ENCODE measurements at regions not wholly inside any gene's neighbourhood (a gene's known extent, or its start where the extent isn't known, plus 50 kb on each side); places are given as distances from the start of the nearest gene placed in this dataset.

- Histone ChIP-seq H3K9ac (ENCODE audit: control insufficient read depth, insufficient read depth, low read length) (no peak overlapping the region), H2AFZ (ENCODE audit: control insufficient read depth, low read depth, low read length) (peak overlapping the region; percentile 45), H3K79me2 (ENCODE audit: control insufficient read depth, insufficient read depth, low read length) (no peaks in the 10 kb centered on the region), H3K36me3 (ENCODE audit: control insufficient read depth in 2 of 2, insufficient read depth in 2 of 2, low read length in 1 of 2) (no peaks in the 10 kb centered on the region), H3K4me2 (ENCODE audit: control insufficient read depth, insufficient read depth) (no peak overlapping the region), H3K27me3 (replicated peaks in 1 of 2; ENCODE audit: control insufficient read depth in 2 of 2, insufficient read depth in 2 of 2, low read length in 1 of 2) (no peaks in the 10 kb centered on the region), H3K9me3 (replicated peaks; ENCODE audit: control insufficient read depth, insufficient read depth, low read length) (no peaks in the 10 kb centered on the region; the same call in 1 of the 3 replicates), H3K4me1 (ENCODE audit: control insufficient read depth, insufficient read depth, low read length) (peaks cover 15% of the 10 kb centered on the region), H3K4me3 (no peak overlapping the region), H4K20me1 (ENCODE audit: control insufficient read depth, insufficient read depth) (no peaks in the 10 kb centered on the region), H3K27ac (ENCODE audit: control insufficient read depth, insufficient read depth) (no peak overlapping the region)
- ChIA-PET SMC1A (ENCODE audit: uncharacterized antibody, unreplicated experiment) (interaction anchor here (1.0 to 2.0 kb wide), 7 partner anchors 13 to 156 kb away, joined by 3 to 7 read pairs (median 4); partner anchors contain the start of gene RBPJ), POLR2A (interaction anchor here (0.6 kb wide), 1 partner anchor 92 kb away, joined by 3 read pairs; no protein-coding TSS in a partner anchor), CTCF (interaction anchor here (0.7 to 3.1 kb wide), 5 partner anchors 9 to 114 kb away, joined by 3 to 11 read pairs (median 4); no protein-coding TSS in a partner anchor), RAD21 (ENCODE audit: unreplicated experiment) (interaction anchor here (1.1 to 1.8 kb wide), 4 partner anchors 20 to 147 kb away, joined by 3 to 9 read pairs (median 4); no protein-coding TSS in a partner anchor)
- no TSS peak for BruUV-seq (replicated peaks)
- intact Hi-C loops (cut with micrococcal nuclease; ENCODE audit: unreplicated experiment) = no loop called here
- ATAC-seq = no peak
- FAIRE-seq = no peak
- WGBS (ENCODE audit: insufficient coverage, insufficient replicate concordance, low lambda C conversion rate, missing lambda C conversion rate) = 77% methylated on average over 7 of the region's 7 CpGs
- no peak for DNase-seq (ENCODE audit: low read depth, low spot score)
- in situ Hi-C loops (cut with MboI) = no loop called here
- TF ChIP-seq CHD4 (IDR thresholded peaks at IDR 0.05) (no peak), KAT2A (conservative IDR thresholded peaks at IDR 0.05; ENCODE audit: control insufficient read depth, low read depth, low read length) (no peak), SMAD1 (IDR thresholded peaks at IDR 0.05; ENCODE audit: low read depth, partially characterized antibody) (no peak), POLR2AphosphoS2 (IDR thresholded peaks at IDR 0.05; ENCODE audit: low read depth, low read length) (no peak)
- TF ChIP-seq, protein P1, sequence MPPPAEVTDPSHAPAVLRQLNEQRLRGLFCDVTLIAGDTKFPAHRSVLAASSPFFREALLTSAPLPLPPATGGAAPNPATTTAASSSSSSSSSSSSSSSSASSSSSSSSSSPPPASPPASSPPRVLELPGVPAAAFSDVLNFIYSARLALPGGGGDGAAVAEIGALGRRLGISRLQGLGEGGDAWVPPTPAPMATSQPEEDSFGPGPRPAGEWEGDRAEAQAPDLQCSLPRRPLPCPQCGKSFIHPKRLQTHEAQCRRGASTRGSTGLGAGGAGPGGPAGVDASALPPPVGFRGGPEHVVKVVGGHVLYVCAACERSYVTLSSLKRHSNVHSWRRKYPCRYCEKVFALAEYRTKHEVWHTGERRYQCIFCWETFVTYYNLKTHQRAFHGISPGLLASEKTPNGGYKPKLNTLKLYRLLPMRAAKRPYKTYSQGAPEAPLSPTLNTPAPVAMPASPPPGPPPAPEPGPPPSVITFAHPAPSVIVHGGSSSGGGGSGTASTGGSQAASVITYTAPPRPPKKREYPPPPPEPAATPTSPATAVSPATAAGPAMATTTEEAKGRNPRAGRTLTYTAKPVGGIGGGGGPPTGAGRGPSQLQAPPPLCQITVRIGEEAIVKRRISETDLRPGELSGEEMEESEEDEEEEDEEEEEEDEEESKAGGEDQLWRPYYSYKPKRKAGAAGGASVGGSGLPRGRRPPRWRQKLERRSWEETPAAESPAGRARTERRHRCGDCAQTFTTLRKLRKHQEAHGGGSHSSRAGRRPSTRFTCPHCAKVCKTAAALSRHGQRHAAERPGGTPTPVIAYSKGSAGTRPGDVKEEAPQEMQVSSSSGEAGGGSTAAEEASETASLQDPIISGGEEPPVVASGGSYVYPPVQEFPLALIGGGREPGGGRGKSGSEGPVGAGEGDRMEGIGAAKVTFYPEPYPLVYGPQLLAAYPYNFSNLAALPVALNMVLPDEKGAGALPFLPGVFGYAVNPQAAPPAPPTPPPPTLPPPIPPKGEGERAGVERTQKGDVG (CRISPR knock-in tag; IDR thresholded peaks at IDR 0.05) = no peak
- TF ChIP-seq, protein P2, sequence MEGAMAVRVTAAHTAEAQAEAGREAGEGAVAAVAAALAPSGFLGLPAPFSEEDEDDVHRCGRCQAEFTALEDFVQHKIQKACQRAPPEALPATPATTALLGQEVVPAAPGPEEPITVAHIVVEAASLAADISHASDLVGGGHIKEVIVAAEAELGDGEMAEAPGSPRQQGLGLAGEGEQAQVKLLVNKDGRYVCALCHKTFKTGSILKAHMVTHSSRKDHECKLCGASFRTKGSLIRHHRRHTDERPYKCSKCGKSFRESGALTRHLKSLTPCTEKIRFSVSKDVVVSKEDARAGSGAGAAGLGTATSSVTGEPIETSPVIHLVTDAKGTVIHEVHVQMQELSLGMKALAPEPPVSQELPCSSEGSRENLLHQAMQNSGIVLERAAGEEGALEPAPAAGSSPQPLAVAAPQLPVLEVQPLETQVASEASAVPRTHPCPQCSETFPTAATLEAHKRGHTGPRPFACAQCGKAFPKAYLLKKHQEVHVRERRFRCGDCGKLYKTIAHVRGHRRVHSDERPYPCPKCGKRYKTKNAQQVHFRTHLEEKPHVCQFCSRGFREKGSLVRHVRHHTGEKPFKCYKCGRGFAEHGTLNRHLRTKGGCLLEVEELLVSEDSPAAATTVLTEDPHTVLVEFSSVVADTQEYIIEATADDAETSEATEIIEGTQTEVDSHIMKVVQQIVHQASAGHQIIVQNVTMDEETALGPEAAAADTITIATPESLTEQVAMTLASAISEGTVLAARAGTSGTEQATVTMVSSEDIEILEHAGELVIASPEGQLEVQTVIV (IDR thresholded peaks at IDR 0.05; ENCODE audit: borderline replicate concordance, partially characterized antibody) = no peak
- TF ChIP-seq, protein P3, sequence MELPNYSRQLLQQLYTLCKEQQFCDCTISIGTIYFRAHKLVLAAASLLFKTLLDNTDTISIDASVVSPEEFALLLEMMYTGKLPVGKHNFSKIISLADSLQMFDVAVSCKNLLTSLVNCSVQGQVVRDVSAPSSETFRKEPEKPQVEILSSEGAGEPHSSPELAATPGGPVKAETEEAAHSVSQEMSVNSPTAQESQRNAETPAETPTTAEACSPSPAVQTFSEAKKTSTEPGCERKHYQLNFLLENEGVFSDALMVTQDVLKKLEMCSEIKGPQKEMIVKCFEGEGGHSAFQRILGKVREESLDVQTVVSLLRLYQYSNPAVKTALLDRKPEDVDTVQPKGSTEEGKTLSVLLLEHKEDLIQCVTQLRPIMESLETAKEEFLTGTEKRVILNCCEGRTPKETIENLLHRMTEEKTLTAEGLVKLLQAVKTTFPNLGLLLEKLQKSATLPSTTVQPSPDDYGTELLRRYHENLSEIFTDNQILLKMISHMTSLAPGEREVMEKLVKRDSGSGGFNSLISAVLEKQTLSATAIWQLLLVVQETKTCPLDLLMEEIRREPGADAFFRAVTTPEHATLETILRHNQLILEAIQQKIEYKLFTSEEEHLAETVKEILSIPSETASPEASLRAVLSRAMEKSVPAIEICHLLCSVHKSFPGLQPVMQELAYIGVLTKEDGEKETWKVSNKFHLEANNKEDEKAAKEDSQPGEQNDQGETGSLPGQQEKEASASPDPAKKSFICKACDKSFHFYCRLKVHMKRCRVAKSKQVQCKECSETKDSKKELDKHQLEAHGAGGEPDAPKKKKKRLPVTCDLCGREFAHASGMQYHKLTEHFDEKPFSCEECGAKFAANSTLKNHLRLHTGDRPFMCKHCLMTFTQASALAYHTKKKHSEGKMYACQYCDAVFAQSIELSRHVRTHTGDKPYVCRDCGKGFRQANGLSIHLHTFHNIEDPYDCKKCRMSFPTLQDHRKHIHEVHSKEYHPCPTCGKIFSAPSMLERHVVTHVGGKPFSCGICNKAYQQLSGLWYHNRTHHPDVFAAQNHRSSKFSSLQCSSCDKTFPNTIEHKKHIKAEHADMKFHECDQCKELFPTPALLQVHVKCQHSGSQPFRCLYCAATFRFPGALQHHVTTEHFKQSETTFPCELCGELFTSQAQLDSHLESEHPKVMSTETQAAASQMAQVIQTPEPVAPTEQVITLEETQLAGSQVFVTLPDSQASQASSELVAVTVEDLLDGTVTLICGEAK (IDR thresholded peaks at IDR 0.05; ENCODE audit: borderline replicate concordance) = no peak
- TF ChIP-seq, protein P4, sequence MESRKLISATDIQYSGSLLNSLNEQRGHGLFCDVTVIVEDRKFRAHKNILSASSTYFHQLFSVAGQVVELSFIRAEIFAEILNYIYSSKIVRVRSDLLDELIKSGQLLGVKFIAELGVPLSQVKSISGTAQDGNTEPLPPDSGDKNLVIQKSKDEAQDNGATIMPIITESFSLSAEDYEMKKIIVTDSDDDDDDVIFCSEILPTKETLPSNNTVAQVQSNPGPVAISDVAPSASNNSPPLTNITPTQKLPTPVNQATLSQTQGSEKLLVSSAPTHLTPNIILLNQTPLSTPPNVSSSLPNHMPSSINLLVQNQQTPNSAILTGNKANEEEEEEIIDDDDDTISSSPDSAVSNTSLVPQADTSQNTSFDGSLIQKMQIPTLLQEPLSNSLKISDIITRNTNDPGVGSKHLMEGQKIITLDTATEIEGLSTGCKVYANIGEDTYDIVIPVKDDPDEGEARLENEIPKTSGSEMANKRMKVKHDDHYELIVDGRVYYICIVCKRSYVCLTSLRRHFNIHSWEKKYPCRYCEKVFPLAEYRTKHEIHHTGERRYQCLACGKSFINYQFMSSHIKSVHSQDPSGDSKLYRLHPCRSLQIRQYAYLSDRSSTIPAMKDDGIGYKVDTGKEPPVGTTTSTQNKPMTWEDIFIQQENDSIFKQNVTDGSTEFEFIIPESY (IDR thresholded peaks at IDR 0.05) = no peak
These were observed 147.2 kb upstream of the RBPJ start for GRCh38 chr4:26173619-26174018.
